H1 (cell line): ENCODE measurements at regions not wholly inside any gene's neighbourhood (a gene's known extent, or its start where the extent isn't known, plus 50 kb on each side); places are given as distances from the start of the nearest gene placed in this dataset.

Source experiments
- CTCF ChIA-PET: fragments of 300-600 bp; sonication (Branson Sonifier 250); formaldehyde crosslinking; loops from one replicate; lab custom pipeline; 2021; ENCODE audit not compliant: partially characterized antibody; lab: Charles Lee
- POLR2A ChIA-PET: fragments of 300-600 bp; sonication (Branson Sonifier 250); formaldehyde crosslinking; loops from one replicate; lab custom pipeline; 2021; ENCODE audit warnings: inconsistent platforms; ENCODE audit not compliant: partially characterized antibody; lab: Charles Lee
- DNase-seq, 2 experiments: peaks; one replicate each; pipeline versions ENCODE4 v3.0.0 to v3.0.0-alpha.2; 2010 to 2022; ENCODE audit warnings: low spot score in 2 of 2, low read depth in 1 of 2, mixed read lengths in 1 of 2
- FAIRE-seq: peaks from 2 replicates; lab custom pipeline; 2011; peaks lifted over from hg19 to GRCh38; lab: Jason Lieb, UNC
- H2AFZ ChIP-seq: 2 replicates; pipeline ENCODE4 v1.8.1; 2012; ENCODE audit warnings: low read length, inconsistent platforms
- H2AK5ac ChIP-seq: 2 replicates; pipeline ENCODE4 v1.6.1; 2013; ENCODE audit warnings: low read depth, low read length
- H2BK120ac ChIP-seq: replicated peaks from 2 replicates; pipeline ENCODE3; 2013; ENCODE audit warnings: low read depth, low read length, inconsistent platforms
- H2BK12ac ChIP-seq: 2 replicates; pipeline ENCODE4 v1.6.1; 2013; ENCODE audit warnings: low read depth, low read length
- H2BK15ac ChIP-seq: 2 replicates; pipeline ENCODE4 v1.6.1; 2013; ENCODE audit warnings: low read length
- H2BK20ac ChIP-seq: 2 replicates; pipeline ENCODE4 v1.6.1; 2013; ENCODE audit warnings: low read length
- H2BK5ac ChIP-seq: 2 replicates; pipeline ENCODE4 v1.6.1; 2013; ENCODE audit warnings: low read depth, low read length
- H3K14ac ChIP-seq: 2 replicates; pipeline ENCODE4 v1.6.1; 2013; ENCODE audit warnings: inconsistent platforms; ENCODE audit not compliant: insufficient read length
- H3K18ac ChIP-seq: 2 replicates; pipeline ENCODE4 v1.6.1; 2013; ENCODE audit warnings: low read length; ENCODE audit errors: extremely low read depth
- H3K23ac ChIP-seq: 2 replicates; pipeline ENCODE4 v1.6.1; 2013; ENCODE audit warnings: inconsistent platforms; ENCODE audit not compliant: insufficient read length
- H3K23me2 ChIP-seq: 2 replicates; pipeline ENCODE4 v1.6.1; 2013; ENCODE audit warnings: low read depth, low read length
- H3K27ac ChIP-seq: 2 replicates; pipeline ENCODE4 v1.6.1; 2011; ENCODE audit warnings: low read depth, low read length, inconsistent platforms
- H3K27me3 ChIP-seq, 4 experiments: replicated peaks in 1 of 4; 1 replicate in 1 of 4; 2 replicates in 3 of 4; pipeline versions ENCODE4 v1.6.1 to v1.8.1; 2011 to 2013; ENCODE audit warnings: low read length in 3 of 4, mild to moderate bottlenecking in 3 of 4, inconsistent platforms in 2 of 4, mixed read lengths in 2 of 4, moderate library complexity in 1 of 4; ENCODE audit not compliant: control insufficient read depth in 3 of 4, insufficient read depth in 3 of 4; ENCODE audit errors: extremely low read depth in 1 of 4
- H3K36me3 ChIP-seq, 4 experiments: 2 replicates each; pipeline versions ENCODE4 v1.6.1 to v1.8.1; 2011 to 2013; ENCODE audit warnings: mild to moderate bottlenecking in 4 of 4, low read length in 3 of 4, moderate library complexity in 2 of 4, control low read depth in 1 of 4, inconsistent platforms in 1 of 4; ENCODE audit not compliant: insufficient read depth in 4 of 4, control insufficient read depth in 2 of 4
- H3K4ac ChIP-seq: replicated peaks from 2 replicates; pipeline ENCODE3; 2013; ENCODE audit warnings: low read length, low read depth, mixed read lengths, inconsistent platforms; ENCODE audit not compliant: insufficient read length
- H3K4me1 ChIP-seq, 4 experiments: replicated peaks in 1 of 4; 1 replicate in 1 of 4; 2 replicates in 3 of 4; pipeline versions ENCODE4 v1.6.1 to v1.8.1; 2011 to 2013; ENCODE audit warnings: low read length in 3 of 4, inconsistent platforms in 2 of 4, mixed read lengths in 1 of 4; ENCODE audit not compliant: insufficient read depth in 4 of 4, control insufficient read depth in 3 of 4
- H3K4me2 ChIP-seq, 2 experiments: 2 replicates each; pipeline versions ENCODE4 v1.6.1 to v1.8.1; 2011 to 2013; ENCODE audit warnings: low read depth in 2 of 2, low read length in 2 of 2, control low read depth in 1 of 2, inconsistent platforms in 1 of 2, mild to moderate bottlenecking in 1 of 2; ENCODE audit not compliant: insufficient read depth in 1 of 2
- H3K4me3 ChIP-seq, 4 experiments: fragments of 200-600, 300-600 bp in 1 of 4; sonication (generic), shearing (Covaris generic), sonication (Bioruptor Twin) in 1 of 4; 2 replicates each; pipeline versions ENCODE4 v1.5.1 to v1.8.1; 2011 to 2016; ENCODE audit warnings: low read length in 4 of 4, low read depth in 3 of 4, control low read depth in 2 of 4, inconsistent platforms in 2 of 4, mild to moderate bottlenecking in 2 of 4, mixed read lengths in 1 of 4, moderate library complexity in 1 of 4; ENCODE audit not compliant: insufficient read depth in 2 of 4; ENCODE audit errors: extremely low read depth in 1 of 4
- H3K56ac ChIP-seq: replicated peaks from 2 replicates; pipeline ENCODE3; 2013; ENCODE audit warnings: low read depth, mild to moderate bottlenecking, mixed read lengths, low read length, inconsistent platforms; ENCODE audit not compliant: insufficient read length
- H3K79me1 ChIP-seq: 2 replicates; pipeline ENCODE4 v1.6.1; 2013; ENCODE audit warnings: low read depth, low read length, control low read depth
- H3K79me2 ChIP-seq, 2 experiments: 2 replicates each; pipeline versions ENCODE4 v1.6.1 to v1.8.1; 2012 to 2013; ENCODE audit warnings: low read length in 2 of 2, mild to moderate bottlenecking in 2 of 2, inconsistent platforms in 1 of 2; ENCODE audit not compliant: insufficient read depth in 2 of 2, control insufficient read depth in 1 of 2
- H3K9ac ChIP-seq, 4 experiments: replicated peaks in 1 of 4; 1 replicate in 1 of 4; 2 replicates in 3 of 4; pipeline versions ENCODE4 v1.6.1 to v1.8.1; 2011 to 2013; ENCODE audit warnings: low read depth in 3 of 4, low read length in 3 of 4, control low read depth in 2 of 4, mild to moderate bottlenecking in 2 of 4, moderate library complexity in 2 of 4, inconsistent platforms in 1 of 4; ENCODE audit errors: extremely low read depth in 1 of 4
- H3K9me3 ChIP-seq, 2 experiments: 2 replicates each; pipeline versions ENCODE4 v1.6.1 to v1.8.1; 2012 to 2013; ENCODE audit warnings: mild to moderate bottlenecking in 2 of 2, moderate library complexity in 2 of 2, control low read depth in 1 of 2, inconsistent platforms in 1 of 2, low read depth in 1 of 2, low read length in 1 of 2, mixed read lengths in 1 of 2; ENCODE audit not compliant: insufficient read depth in 2 of 2
- H4K20me1 ChIP-seq, 2 experiments: replicated peaks in 1 of 2; 2 replicates each; pipeline versions ENCODE3 to v1.8.1; 2011 to 2013; ENCODE audit warnings: inconsistent platforms in 2 of 2, low read length in 2 of 2, mild to moderate bottlenecking in 1 of 2; ENCODE audit not compliant: insufficient read depth in 2 of 2, control insufficient read depth in 1 of 2
- H4K5ac ChIP-seq: 2 replicates; pipeline ENCODE4 v1.6.1; 2013; ENCODE audit warnings: low read length, low read depth, mixed read lengths, inconsistent platforms; ENCODE audit not compliant: insufficient read length
- H4K8ac ChIP-seq: 2 replicates; pipeline ENCODE4 v1.8.0; 2013; ENCODE audit warnings: mild to moderate bottlenecking, moderate library complexity, low read length, inconsistent platforms; ENCODE audit not compliant: insufficient read depth; ENCODE audit errors: extremely low read depth
- H4K91ac ChIP-seq: replicated peaks from 2 replicates; pipeline ENCODE3; 2013; ENCODE audit warnings: low read length, mixed read lengths, inconsistent platforms; ENCODE audit not compliant: insufficient read length
- ASH2L ChIP-seq: fragments of 200-600, 300-600 bp; sonication (generic); IDR thresholded peaks from one replicate; pipeline ENCODE4 v1.7.1; 2017; ENCODE audit warnings: low read length
- ATF3 ChIP-seq: IDR thresholded peaks from 2 replicates; pipeline ENCODE4 v1.6.1; 2011; ENCODE audit warnings: low read depth, mild to moderate bottlenecking, low read length; ENCODE audit not compliant: insufficient read depth
- CBX5 ChIP-seq: fragments of 300-800, 300-1000 bp; sonication (generic); IDR thresholded peaks from 2 replicates; pipeline ENCODE4 v1.7.1; 2016; ENCODE audit warnings: antibody characterized with exemption, low read length, low read depth
- EP300 ChIP-seq, 2 experiments: IDR thresholded peaks; 1 replicate in 1 of 2; 2 replicates in 1 of 2; pipeline ENCODE4 v1.6.1; 2011 to 2012; ENCODE audit warnings: low read depth in 2 of 2, low read length in 2 of 2, mild to moderate bottlenecking in 2 of 2, borderline replicate concordance in 1 of 2, inconsistent platforms in 1 of 2, moderate library complexity in 1 of 2
- HDAC6 ChIP-seq: IDR thresholded peaks from one replicate; pipeline ENCODE4 v1.7.1; 2012; ENCODE audit warnings: low read depth, mild to moderate bottlenecking, inconsistent platforms, low read length, moderate library complexity
- JUN ChIP-seq: IDR thresholded peaks from 2 replicates; pipeline ENCODE4 v1.6.1; 2011; ENCODE audit warnings: low read depth, mild to moderate bottlenecking, improper control_type of control experiment, low read length
- KDM5A ChIP-seq: fragments of 200-600 bp; IDR thresholded peaks from 2 replicates; pipeline ENCODE4 v1.7.1; 2012; ENCODE audit warnings: mild to moderate bottlenecking, low read length, inconsistent platforms, mixed read lengths
- MAFK ChIP-seq: IDR thresholded peaks from 2 replicates; pipeline ENCODE4 v1.6.1; 2012; ENCODE audit warnings: low read depth, mild to moderate bottlenecking, improper control_type of control experiment, low read length
- RAD21 ChIP-seq, 2 experiments: IDR thresholded peaks in 1 of 2; conservative IDR thresholded peaks in 1 of 2; 2 replicates each; pipeline ENCODE4 v1.6.1; 2011; ENCODE audit warnings: low read depth in 2 of 2, low read length in 2 of 2, improper control_type of control experiment in 1 of 2, inconsistent platforms in 1 of 2, mild to moderate bottlenecking in 1 of 2, moderate library complexity in 1 of 2
- SP4 ChIP-seq: IDR thresholded peaks from 2 replicates; pipeline ENCODE4 v1.6.1; 2012; ENCODE audit warnings: low read length, inconsistent platforms
- WGBS, 2 experiments: shearing (Covaris generic) in 1 of 2; methylation state at CpG; one replicate each; pipeline versions ENCODE4 v1.1.6 to v1.1.7; 2013 to 2015; ENCODE audit warnings: low lambda C conversion rate in 2 of 2, mixed read lengths in 2 of 2, inconsistent platforms in 1 of 2, low coverage in 1 of 2, missing lambda C conversion rate in 1 of 2; ENCODE audit not compliant: insufficient replicate concordance in 2 of 2, insufficient coverage in 1 of 2, insufficient read length in 1 of 2; ENCODE audit errors: extremely low coverage in 1 of 2, missing lambda C conversion rate in 1 of 2; 5-methylcytosine and 5-hydroxymethylcytosine counted together

GRCh38 chr21:35896060-35896459, 164.3 kb downstream of the SETD4 start:
- H4K8ac ChIP-seq: no peak overlapping the region
- H3K9ac ChIP-seq: no peak overlapping the region
- no peak for FAIRE-seq
- no peak overlapping the region for H2BK20ac ChIP-seq
- H3K4me1 ChIP-seq: no peaks in the 10 kb centered on the region
- no peak overlapping the region for H2BK15ac ChIP-seq
- DNase-seq: no peak
- H2AK5ac ChIP-seq: no peak overlapping the region
- no peaks in the 10 kb centered on the region for H3K36me3 ChIP-seq
- no peaks in the 10 kb centered on the region for H3K79me1 ChIP-seq
- H3K9me3 ChIP-seq: no peaks in the 10 kb centered on the region
- TF ChIP-seq ATF3 (no peak), HDAC6 (no peak), EP300 (IDR thresholded peaks at IDR 0.05; ENCODE audit: borderline replicate concordance in 1 of 2, low read depth in 2 of 2, low read length in 2 of 2) (no peak), KDM5A (no peak), MAFK (no peak), CBX5 (no peak), SP4 (no peak), JUN (no peak), ASH2L (no peak), RAD21 (IDR thresholded peaks at IDR 0.05 in 1 of 2, conservative IDR thresholded peaks at IDR 0.05 in 1 of 2; ENCODE audit: low read depth in 2 of 2, low read length in 2 of 2) (no peak)
- H3K4me2 ChIP-seq: no peak overlapping the region
- no peak overlapping the region for H4K5ac ChIP-seq
- H2BK12ac ChIP-seq: no peak overlapping the region
- H3K27me3 ChIP-seq: no peaks in the 10 kb centered on the region
- H4K91ac ChIP-seq: no peak overlapping the region
- ChIA-PET POLR2A (no interaction called here), CTCF (no interaction called here)
- WGBS, 2 experiments: 91% methylated on average over 3 of the region's 3 CpGs; no CpG with 5 or more reads in 1 of the 2 experiments
- H2BK120ac ChIP-seq: no peak overlapping the region
- no peak overlapping the region for H3K4me3 ChIP-seq
- H3K23me2 ChIP-seq: no peaks in the 10 kb centered on the region
- no peak overlapping the region for H3K18ac ChIP-seq
- no peak overlapping the region for H3K14ac ChIP-seq
- H3K56ac ChIP-seq: no peak overlapping the region
- H3K4ac ChIP-seq: no peak overlapping the region
- H2AFZ ChIP-seq: no peak overlapping the region; the same call in 1 of the 2 replicates
- H3K27ac ChIP-seq: no peak overlapping the region
- H4K20me1 ChIP-seq: no peaks in the 10 kb centered on the region
- no peak overlapping the region for H2BK5ac ChIP-seq
- H3K23ac ChIP-seq: no peak overlapping the region
- H3K79me2 ChIP-seq: no peaks in the 10 kb centered on the region
